ENCODE measurements at regions not wholly inside any gene's neighbourhood (a gene's known extent, or its start where the extent isn't known, plus 50 kb on each side); places are given as distances from the start of the nearest gene placed in this dataset.

- H3K9me3 ChIP-seq (ENCODE audit: control insufficient read depth in 4 of 4, low read length in 3 of 4): no peaks in the 10 kb centered on the region
- TF ChIP-seq RXRA (IDR thresholded peaks at IDR 0.05) (peak; percentile 81 to 91), FOXA1 (IDR thresholded peaks at IDR 0.05) (no peak), EGR1 (IDR thresholded peaks at IDR 0.05; ENCODE audit: low read depth in 2 of 2) (no peak), HNF4G (IDR thresholded peaks at IDR 0.05) (no peak), CTCF (IDR thresholded peaks at IDR 0.05; ENCODE audit: low read depth, low read length, missing input control) (no peak), HNF4A (conservative IDR thresholded peaks at IDR 0.05) (peak; percentile 77 to 87), NR2F2 (IDR thresholded peaks at IDR 0.05) (peak; percentile 18), ZBTB33 (IDR thresholded peaks at IDR 0.05) (no peak), YY1 (IDR thresholded peaks at IDR 0.05) (no peak), GABPA (IDR thresholded peaks at IDR 0.05 in 1 of 2, conservative IDR thresholded peaks at IDR 0.05 in 1 of 2) (no peak), MAX (IDR thresholded peaks at IDR 0.05) (peak; percentile 14), FOXA2 (IDR thresholded peaks at IDR 0.05) (peak; percentile 50), RAD21 (IDR thresholded peaks at IDR 0.05) (peak in 1 of 2 donors; percentile 23), SP1 (IDR thresholded peaks at IDR 0.05) (peak; percentile 64), ATF3 (IDR thresholded peaks at IDR 0.05) (peak; percentile 69), REST (IDR thresholded peaks at IDR 0.05) (no peak), JUND (IDR thresholded peaks at IDR 0.05) (peak in 1 of 2 donors; percentile 66), TAF1 (conservative IDR thresholded peaks at IDR 0.05) (no peak)
- no peaks in the 10 kb centered on the region for H3K27me3 ChIP-seq (ENCODE audit: control insufficient read depth in 4 of 4, insufficient read depth in 4 of 4, low read length in 3 of 4)
- WGBS: 24% methylated on average over 8 of the region's 8 CpGs
- no peak for DNase-seq (ENCODE audit: low spot score)
- H3K27ac ChIP-seq (ENCODE audit: low read depth in 1 of 2, low read length in 2 of 2): peak overlapping the region; percentile 72 to 81
- peak overlapping the region; percentile 52 to 61 for H3K9ac ChIP-seq (ENCODE audit: low read depth in 1 of 2, low read length in 2 of 2)
- H3K4me1 ChIP-seq (ENCODE audit: control insufficient read depth in 4 of 4, insufficient read depth in 4 of 4, low read length in 3 of 4): peaks cover 0 to 21% (median 11%) of the 10 kb centered on the region in 4 donors
- H3K4me3 ChIP-seq (ENCODE audit: low read depth in 1 of 3, low read length in 3 of 3): peak overlapping the region in 2 of 3 donors; percentile 30 to 48
- H3K36me3 ChIP-seq (ENCODE audit: control insufficient read depth in 4 of 4, insufficient read depth in 3 of 4, low read depth in 1 of 4, low read length in 3 of 4): no peaks in the 10 kb centered on the region
Observed at GRCh38 chr13:47474839-47475238, 526.2 kb downstream of the SUCLA2 start.
